HG03442 (cell line): ENCODE measurements at regions not wholly inside any gene's neighbourhood (a gene's known extent, or its start where the extent isn't known, plus 50 kb on each side); places are given as distances from the start of the nearest gene placed in this dataset.

Source experiments
- ATAC-seq: cut with Tn5 transposase; IDR thresholded peaks from one replicate; pipeline ENCODE4 v1.9.1; 2021; ENCODE audit warnings: mild to moderate bottlenecking, moderate library complexity; ENCODE audit not compliant: unreplicated experiment

- no peak for ATAC-seq
Measured at GRCh38 chr12:24724814-24725213, 224.1 kb downstream of the BCAT1 start.

GRCh38 chr12:24723759-24724158 lies 225.1 kb downstream of the BCAT1 start:
- no peak for ATAC-seq

GRCh38 chr12:24721191-24721590 lies 227.7 kb downstream of the BCAT1 start:
- ATAC-seq, result no peak

GRCh38 chr12:24719293-24719721 lies 229.6 kb downstream of the BCAT1 start:
- peak; percentile 96 for ATAC-seq

- ATAC-seq, result no peak
Measured at GRCh38 chr12:24718617-24719016, 230.3 kb downstream of the BCAT1 start.

- no peak for ATAC-seq
Measured at GRCh38 chr12:24714237-24714636, 234.7 kb downstream of the BCAT1 start.

GRCh38 chr12:24711056-24712008 lies 237.6 kb downstream of the BCAT1 start:
- ATAC-seq, result no peak

GRCh38 chr12:24709216-24709615 lies 239.7 kb downstream of the BCAT1 start:
- ATAC-seq, result no peak

GRCh38 chr12:24708718-24709117 lies 240.2 kb downstream of the BCAT1 start:
- ATAC-seq, result no peak

- ATAC-seq, result no peak
Measured at GRCh38 chr12:24708043-24708442, 240.9 kb downstream of the BCAT1 start.

GRCh38 chr12:24707334-24707733 lies 241.6 kb downstream of the BCAT1 start:
- no peak for ATAC-seq

- peak; percentile 98 for ATAC-seq
Measured at GRCh38 chr12:24705741-24706358, 243.1 kb downstream of the BCAT1 start.

- ATAC-seq, result no peak
Measured at GRCh38 chr12:24705216-24705615, 243.7 kb downstream of the BCAT1 start.

- no peak for ATAC-seq
Measured at GRCh38 chr12:24701343-24701742, 247.6 kb downstream of the BCAT1 start.

- no peak for ATAC-seq
Measured at GRCh38 chr12:24698972-24699371, 249.9 kb downstream of the BCAT1 start.

- no peak for ATAC-seq
Measured at GRCh38 chr12:24697769-24698168, 251.1 kb downstream of the BCAT1 start.

GRCh38 chr12:24697295-24697694 lies 251.6 kb downstream of the BCAT1 start:
- ATAC-seq, result no peak

GRCh38 chr12:24696800-24697199 lies 252.1 kb downstream of the BCAT1 start:
- ATAC-seq, result no peak

GRCh38 chr12:24695657-24696329 lies 253.1 kb downstream of the BCAT1 start:
- ATAC-seq, result no peak

GRCh38 chr12:24695103-24695502 lies 253.8 kb downstream of the BCAT1 start:
- no peak for ATAC-seq

GRCh38 chr12:24688601-24689000 lies 260.3 kb downstream of the BCAT1 start:
- ATAC-seq, result no peak

- ATAC-seq, result no peak
Measured at GRCh38 chr12:24681570-24681969, 267.3 kb downstream of the BCAT1 start.
